ENCODE measurements at regions not wholly inside any gene's neighbourhood (a gene's known extent, or its start where the extent isn't known, plus 50 kb on each side); places are given as distances from the start of the nearest gene placed in this dataset.
A peak's percentile ranks its signal among the peaks of the same experiment; 100 is the strongest.

DNA sequence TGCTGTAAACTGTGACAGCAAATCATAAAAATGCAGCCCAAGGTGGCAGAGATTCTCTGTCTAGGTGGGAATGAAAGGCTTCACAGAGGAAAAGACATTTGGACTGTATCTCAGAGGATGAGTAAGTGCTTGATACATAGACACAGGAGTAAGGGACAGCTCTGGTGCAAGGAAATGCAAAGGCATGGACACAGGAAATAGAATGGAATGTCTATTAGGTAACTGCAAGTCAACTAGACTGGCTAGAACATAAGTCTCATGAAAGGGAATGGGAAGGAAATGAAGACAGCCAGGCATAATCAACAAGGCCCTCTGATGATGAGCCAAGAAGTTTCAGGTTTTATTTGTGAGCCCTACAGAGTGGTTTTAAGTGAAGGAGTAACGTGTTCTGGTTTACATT lies 321.7 kb downstream of the SUCLA2 start:
- WGBS, 2 experiments (ENCODE audit: extremely low coverage in 2 of 2, insufficient read length in 1 of 2): 57% methylated on average over 1 of the region's 1 CpG; no CpG with 5 or more reads in 1 of the 2 experiments
- ATAC-seq (ENCODE audit: low read depth): peak; percentile 44; the same call in 1 of the 2 replicates
- no peak overlapping the region for H3K18ac ChIP-seq (ENCODE audit: low read depth, low read length)

More for the DNA sequence above, 321.7 kb downstream of the SUCLA2 start:
- Histone ChIP-seq H3K79me1 (ENCODE audit: low read depth in 1 of 2, low read length in 2 of 2) (no peaks in the 10 kb centered on the region), H4K91ac (ENCODE audit: insufficient read depth, low read depth, low read length) (no peak overlapping the region), H3K36me3 (ENCODE audit: control insufficient read depth, insufficient read depth, low read length) (no peaks in the 10 kb centered on the region), H3K9me3 (ENCODE audit: control insufficient read depth, insufficient read depth, low read length) (peaks cover 2% of the 10 kb centered on the region; the same call in 1 of the 2 replicates), H3K4me1 (ENCODE audit: control insufficient read depth, insufficient read depth, low read length) (peaks cover 7% of the 10 kb centered on the region; the same call in 1 of the 2 replicates), H4K5ac (ENCODE audit: low read depth, low read length) (no peak overlapping the region), H2BK120ac (ENCODE audit: low read depth, low read length) (peak overlapping the region; percentile 41; the same call in 1 of the 2 replicates), H2AFZ (replicated peaks; ENCODE audit: low read length, poor library complexity) (no peak overlapping the region), H3K4me2 (ENCODE audit: low read depth, low read length) (no peak overlapping the region; the same call in 1 of the 2 replicates), H3K4ac (ENCODE audit: low read depth, low read length) (no peak overlapping the region), H3K56ac (ENCODE audit: extremely low read depth, insufficient read depth, low read length) (no peak overlapping the region), H3K27ac (ENCODE audit: insufficient read depth, low read length) (no peak overlapping the region), H2BK15ac (ENCODE audit: low read depth, low read length) (no peak overlapping the region), H3K14ac (replicated peaks; ENCODE audit: low read depth, low read length) (no peak overlapping the region), H3K27me3 (ENCODE audit: control insufficient read depth, insufficient read depth, low read length) (no peaks in the 10 kb centered on the region), H2BK20ac (ENCODE audit: low read depth, low read length) (no peak overlapping the region), H3K23ac (ENCODE audit: low read depth, low read length) (no peak overlapping the region), H3K9me1 (ENCODE audit: insufficient read depth, low read length) (0 out of 2 replicates have a peak, but pooled peaks cover 2% of the 10 kb centered on the region), H4K20me1 (ENCODE audit: insufficient read depth, low read length) (no peaks in the 10 kb centered on the region), H2BK5ac (ENCODE audit: low read depth, low read length, poor library complexity, severe bottlenecking) (peak overlapping the region; percentile 29), H2AK9ac (replicated peaks; ENCODE audit: low read depth, low read length, poor library complexity) (no peak overlapping the region), H2AK5ac (ENCODE audit: low read depth, low read length) (no peak overlapping the region), H4K8ac (ENCODE audit: low read depth in 2 of 2, low read length in 2 of 2) (no peak overlapping the region), H3K4me3 (ENCODE audit: insufficient read depth, low read depth, low read length) (no peak overlapping the region), H3K9ac (ENCODE audit: low read depth, low read length) (no peak overlapping the region)
- DNase-seq: peak; percentile 59
- no peak for TF ChIP-seq RFX5 (IDR thresholded peaks at IDR 0.05; ENCODE audit: low read depth, low read length)
- no peak for TF ChIP-seq NFE2L2 (IDR thresholded peaks at IDR 0.05; ENCODE audit: low read depth, low read length)
- no TSS peak for BruUV-seq (replicated peaks)
- dilution Hi-C loops (cut with HindIII; ENCODE audit: low sequenced_read_pairs, unreplicated experiment) (no loop called here), intact Hi-C loops (cut with micrococcal nuclease) (no loop called here), in situ Hi-C loops (cut with MboI; ENCODE audit: low sequenced_read_pairs) (no loop called here)
- ChIA-PET CTCF (no interaction called here), POLR2A (ENCODE audit: unreplicated experiment) (no interaction called here)
